Fibroblast of mammary gland (primary cell): ENCODE measurements at regions not wholly inside any gene's neighbourhood (a gene's known extent, or its start where the extent isn't known, plus 50 kb on each side); places are given as distances from the start of the nearest gene placed in this dataset.
"Not testable (repeated sequence)": the region's sequence is repeated elsewhere in the genome, so short reads cannot be mapped to it uniquely, and the experiment has no call there.

Source experiments
- DNase-seq: peaks from one replicate; pipeline ENCODE4 v3.0.0-alpha.2; 2010; ENCODE audit warnings: low read depth
- H3K4me3 ChIP-seq: 2 replicates; pipeline ENCODE4 v1.5.1; 2011; ENCODE audit warnings: low read depth, mild to moderate bottlenecking, low read length, moderate library complexity; ENCODE audit not compliant: control insufficient read depth
- CTCF ChIP-seq: conservative IDR thresholded peaks from 2 replicates; pipeline ENCODE4 v1.5.1; 2011; ENCODE audit warnings: low read depth, low read length, inconsistent platforms; ENCODE audit not compliant: control insufficient read depth, insufficient read depth

DNA sequence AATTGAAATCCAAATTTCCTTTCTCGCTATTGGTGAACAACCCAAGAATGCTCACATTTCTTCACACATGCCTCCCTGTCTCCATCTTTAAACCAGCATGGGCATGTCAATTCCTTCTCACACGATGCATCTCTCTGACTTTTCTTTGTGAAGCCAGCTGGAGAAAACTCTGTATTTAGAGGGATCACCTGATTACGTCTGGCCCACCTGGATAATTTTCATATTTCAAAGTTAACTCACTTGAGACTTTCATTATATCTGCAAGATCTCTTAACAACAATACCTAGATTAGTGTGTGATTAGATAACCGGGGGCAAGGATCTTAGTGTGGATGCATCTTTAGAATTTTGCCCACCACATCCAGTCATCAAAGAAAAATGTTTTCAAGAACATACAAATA lies 164.0 kb downstream of the TMEM47 start:
- H3K4me3 ChIP-seq, result no peak overlapping the region
- TF ChIP-seq CTCF, result no peak
- DNase-seq, result no peak

- no peak overlapping the region for H3K4me3 ChIP-seq
- TF ChIP-seq CTCF, result no peak
Measured at GRCh38 chrX:34491126-34491525, 166.0 kb downstream of the TMEM47 start.

DNA sequence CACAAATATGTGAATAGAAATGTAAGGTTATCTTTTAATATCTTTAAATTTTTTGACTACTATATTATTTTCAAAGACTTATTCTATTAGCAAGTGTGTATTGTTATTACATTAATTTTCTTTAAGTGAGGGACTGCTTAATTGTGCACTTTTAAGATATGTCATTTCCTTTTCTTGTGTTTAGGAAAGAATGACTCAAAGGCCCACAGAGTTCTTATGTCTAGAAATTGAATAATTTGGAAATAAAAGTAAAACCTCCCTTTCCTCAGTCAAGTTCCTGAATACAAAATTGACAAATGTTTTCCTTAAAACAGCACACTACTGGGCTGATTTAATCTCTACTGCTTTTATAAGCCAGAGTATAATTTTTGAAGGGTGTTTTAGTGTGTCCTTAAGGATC lies 169.7 kb downstream of the TMEM47 start:
- no peak for TF ChIP-seq CTCF
- DNase-seq, result no peak
- no peak overlapping the region for H3K4me3 ChIP-seq

More at GRCh38 chrX:34491126-34491525, 166.0 kb downstream of the TMEM47 start:
- no peak for DNase-seq

DNA sequence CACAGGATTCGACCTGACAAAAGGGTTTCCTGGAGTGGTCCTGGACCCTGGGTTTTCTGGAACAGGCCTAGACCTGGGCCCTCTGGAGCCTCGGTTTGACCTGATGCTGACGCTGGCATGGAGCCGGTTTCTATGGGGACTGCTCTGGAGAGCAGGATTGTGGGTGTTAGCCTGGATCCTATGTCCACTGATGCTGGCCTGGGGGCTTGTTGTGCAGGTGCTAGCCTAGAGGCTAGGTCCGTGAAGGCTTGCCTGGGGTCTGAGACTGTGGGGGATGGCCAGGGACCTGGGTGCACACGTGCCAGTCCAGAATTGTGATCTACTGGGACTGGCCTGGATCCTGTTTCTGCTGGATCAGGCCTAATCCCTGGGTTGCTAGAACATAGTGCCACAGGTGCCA lies 173.1 kb downstream of the TMEM47 start:
- no peak for DNase-seq
- H3K4me3 ChIP-seq, result no peak overlapping the region
- TF ChIP-seq CTCF, result no peak

GRCh38 chrX:34470507-34470906 lies 186.6 kb downstream of the TMEM47 start:
- TF ChIP-seq CTCF, result no peak
- H3K4me3 ChIP-seq, result no peak overlapping the region
- DNase-seq, result no peak

DNA sequence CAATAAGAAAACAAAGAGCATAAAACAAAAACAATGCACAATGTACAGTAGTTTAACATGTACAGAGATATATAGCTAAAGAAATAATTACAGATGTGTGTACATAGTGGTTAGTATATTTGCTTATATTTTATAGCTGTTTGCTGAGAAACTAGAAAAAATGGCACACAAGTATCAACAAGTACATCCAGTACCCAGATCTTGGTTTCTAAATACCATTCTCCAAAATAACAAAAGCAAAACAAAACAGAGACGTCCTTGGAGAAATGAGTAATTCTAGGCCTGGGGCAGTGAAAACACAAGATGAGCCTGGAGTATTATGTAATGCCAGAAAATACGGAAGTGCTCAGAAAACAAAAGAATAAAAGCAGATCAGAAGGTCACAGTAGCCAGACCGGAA lies 189.6 kb downstream of the TMEM47 start:
- no peak for TF ChIP-seq CTCF
- DNase-seq, result no peak
- H3K4me3 ChIP-seq, result no peak overlapping the region

- DNase-seq, H3K4me3 ChIP-seq: not testable (repeated sequence)
Measured at GRCh38 chrX:34463220-34463619, 193.9 kb downstream of the TMEM47 start.

- not testable (repeated sequence) for DNase-seq, H3K4me3 ChIP-seq
Measured at GRCh38 chrX:34457850-34458249, 199.2 kb downstream of the TMEM47 start.
